AG10803 (cell line): ENCODE measurements at regions not wholly inside any gene's neighbourhood (a gene's known extent, or its start where the extent isn't known, plus 50 kb on each side); places are given as distances from the start of the nearest gene placed in this dataset.

ENCODE experiments used
- DNase-seq: peaks from one replicate; pipeline ENCODE4 v3.0.0; 2010; ENCODE audit warnings: low read depth
- H3K4me3 ChIP-seq: 2 replicates; pipeline ENCODE4 v1.5.1; 2011; ENCODE audit warnings: mild to moderate bottlenecking, low read length, control low read depth
- CTCF ChIP-seq: conservative IDR thresholded peaks from 2 replicates; pipeline ENCODE4 v1.5.1; 2011; ENCODE audit warnings: mild to moderate bottlenecking, low read length, control low read depth, inconsistent platforms

DNA sequence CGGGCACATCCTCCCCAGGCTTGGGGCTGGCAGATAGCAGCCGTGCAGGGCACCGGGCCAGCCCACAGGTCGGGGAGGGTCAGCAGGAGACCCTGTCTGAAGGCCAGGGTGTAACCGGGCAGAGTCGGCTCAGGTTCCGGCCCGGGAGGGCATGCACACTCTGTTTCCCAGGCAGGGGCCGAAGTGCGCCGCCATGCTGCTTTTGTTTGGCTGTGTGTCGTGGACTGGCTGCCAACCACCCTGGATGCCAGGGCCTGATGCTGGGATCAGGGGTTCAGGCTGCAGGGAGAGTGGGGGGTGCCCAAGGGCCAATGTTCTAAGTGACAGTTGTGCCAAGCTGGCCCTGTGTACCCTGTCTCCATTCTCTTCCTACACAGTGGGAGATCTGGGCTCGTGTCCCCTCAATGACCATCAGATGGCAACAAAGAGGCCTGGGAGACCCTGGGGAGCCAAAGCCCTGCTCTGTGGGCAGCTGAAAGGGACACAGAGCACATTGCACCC is 120.9 kb upstream of the B3GAT1 start:
- H3K4me3 ChIP-seq: no peak overlapping the region
- no peak for TF ChIP-seq CTCF
- no peak for DNase-seq

GRCh38 chr11:134532131-134532920 is 120.3 kb upstream of the B3GAT1 start:
- TF ChIP-seq CTCF: no peak
- no peak overlapping the region for H3K4me3 ChIP-seq
- DNase-seq: no peak

GRCh38 chr11:134531327-134532130 is 119.5 kb upstream of the B3GAT1 start:
- DNase-seq: no peak
- no peak overlapping the region for H3K4me3 ChIP-seq
- no peak for TF ChIP-seq CTCF

DNA sequence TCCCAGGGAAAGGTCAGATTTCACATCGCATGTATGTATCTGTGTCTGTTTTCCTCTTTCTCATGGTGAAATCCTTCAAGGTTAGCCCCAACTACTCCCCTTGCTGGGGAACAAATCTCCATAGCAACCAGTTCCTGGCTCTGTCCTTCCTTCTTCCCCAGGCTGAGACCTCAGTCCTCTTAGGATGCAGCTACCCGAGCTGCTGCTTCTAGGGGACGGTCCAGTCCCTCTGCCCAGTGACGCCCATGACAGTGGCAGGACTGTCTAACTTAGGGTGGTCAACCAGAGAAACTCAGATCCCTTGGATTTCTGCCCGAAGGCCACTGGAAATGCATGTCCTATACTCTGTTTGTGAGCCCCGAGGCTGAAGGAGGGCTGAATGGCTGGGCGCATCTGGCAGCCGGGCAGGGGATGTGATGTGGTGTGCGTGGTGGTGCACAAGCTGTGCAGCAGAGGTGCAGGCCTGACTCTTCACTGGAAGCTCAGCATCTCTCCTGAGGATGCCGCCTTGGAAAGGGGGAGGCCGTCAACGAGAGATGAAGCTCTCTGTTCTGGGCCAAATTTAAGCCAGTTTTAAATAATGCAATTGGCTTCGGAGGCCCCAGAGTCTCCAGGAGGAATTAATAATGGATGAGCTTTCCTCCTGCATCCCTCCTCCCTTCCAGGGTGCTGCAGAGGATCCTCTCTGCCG is 118.7 kb upstream of the B3GAT1 start:
- no peak for TF ChIP-seq CTCF
- no peak for DNase-seq
- no peak overlapping the region for H3K4me3 ChIP-seq

DNA sequence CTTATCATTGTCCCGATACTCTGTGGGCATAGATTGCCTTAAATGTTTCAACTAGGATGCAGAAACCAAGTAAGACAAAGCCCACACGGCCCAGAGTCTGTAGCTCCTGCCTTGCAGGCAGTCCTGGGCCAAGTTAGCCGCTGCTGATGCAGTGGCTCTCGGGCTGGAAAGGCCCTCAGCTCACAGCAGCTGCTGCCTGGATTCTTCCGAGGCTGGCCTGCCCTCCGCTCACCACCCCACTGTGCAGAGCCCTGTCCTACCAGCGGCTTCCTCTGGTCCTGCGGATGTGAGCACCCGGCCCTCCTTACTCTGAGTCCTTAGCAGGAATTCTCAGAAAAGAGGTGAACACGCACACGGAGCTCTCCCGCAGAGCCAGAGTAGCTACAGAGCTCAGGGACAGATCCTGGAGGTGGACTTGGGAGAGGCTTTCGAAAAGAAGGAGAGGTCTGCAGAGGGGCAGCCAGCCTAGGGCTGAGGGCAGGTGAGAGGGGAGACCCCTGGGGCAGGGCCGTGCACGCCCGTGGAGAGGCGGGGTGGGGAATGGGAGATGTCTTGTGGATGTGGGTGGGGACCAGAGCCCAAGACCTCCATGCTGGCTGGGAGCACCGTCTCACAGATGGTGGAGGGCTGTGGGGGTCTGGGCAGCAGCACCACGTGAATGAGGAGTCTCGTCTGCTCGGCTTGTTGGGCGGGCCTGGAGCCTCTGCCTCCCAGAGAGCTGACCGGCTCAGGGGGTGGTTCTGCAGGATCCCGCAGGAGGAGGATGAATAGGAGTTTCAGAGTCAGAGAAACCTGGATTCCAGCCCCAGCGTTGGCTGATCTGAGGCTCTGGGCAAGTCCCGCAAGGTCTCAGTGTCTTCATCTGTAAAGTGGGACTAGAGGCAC is 117.4 kb upstream of the B3GAT1 start:
- TF ChIP-seq CTCF: no peak
- H3K4me3 ChIP-seq: no peak overlapping the region
- no peak for DNase-seq

- no peak overlapping the region for H3K4me3 ChIP-seq
- TF ChIP-seq CTCF: no peak
- no peak for DNase-seq
Observed at GRCh38 chr11:134528453-134528852, 116.4 kb upstream of the B3GAT1 start.
